Vagina (tissue), 2 donors: ENCODE measurements at regions not wholly inside any gene's neighbourhood (a gene's known extent, or its start where the extent isn't known, plus 50 kb on each side); places are given as distances from the start of the nearest gene placed in this dataset.

Experiments
- POLR2A ChIP-seq, 2 donors: fragments of 450-650 bp; IDR thresholded peaks; one replicate each; pipeline ENCODE4 v1.6.1; 2017; ENCODE audit warnings: antibody characterized with exemption in 2 of 2, mild to moderate bottlenecking in 2 of 2, moderate library complexity in 2 of 2
- POLR2AphosphoS5 ChIP-seq, 2 donors: sonication (generic); formaldehyde crosslinking; IDR thresholded peaks; one replicate each; pipeline ENCODE4 v1.9.0; 2017; ENCODE audit warnings: antibody characterized with exemption in 2 of 2, mild to moderate bottlenecking in 2 of 2, low read depth in 1 of 2; ENCODE audit not compliant: insufficient read depth in 1 of 2
- TF ChIP-seq, protein P1 (sequence below), 3 experiments: fragments of 450-650 bp in 2 of 3; fragments of 200-600 bp in 1 of 3; sonication (generic) in 1 of 3; IDR thresholded peaks; one replicate each; pipeline ENCODE4 v1.5.1; 2017 to 2019; ENCODE audit warnings: antibody characterized with exemption in 3 of 3, mild to moderate bottlenecking in 2 of 3, moderate library complexity in 2 of 3

DNA sequence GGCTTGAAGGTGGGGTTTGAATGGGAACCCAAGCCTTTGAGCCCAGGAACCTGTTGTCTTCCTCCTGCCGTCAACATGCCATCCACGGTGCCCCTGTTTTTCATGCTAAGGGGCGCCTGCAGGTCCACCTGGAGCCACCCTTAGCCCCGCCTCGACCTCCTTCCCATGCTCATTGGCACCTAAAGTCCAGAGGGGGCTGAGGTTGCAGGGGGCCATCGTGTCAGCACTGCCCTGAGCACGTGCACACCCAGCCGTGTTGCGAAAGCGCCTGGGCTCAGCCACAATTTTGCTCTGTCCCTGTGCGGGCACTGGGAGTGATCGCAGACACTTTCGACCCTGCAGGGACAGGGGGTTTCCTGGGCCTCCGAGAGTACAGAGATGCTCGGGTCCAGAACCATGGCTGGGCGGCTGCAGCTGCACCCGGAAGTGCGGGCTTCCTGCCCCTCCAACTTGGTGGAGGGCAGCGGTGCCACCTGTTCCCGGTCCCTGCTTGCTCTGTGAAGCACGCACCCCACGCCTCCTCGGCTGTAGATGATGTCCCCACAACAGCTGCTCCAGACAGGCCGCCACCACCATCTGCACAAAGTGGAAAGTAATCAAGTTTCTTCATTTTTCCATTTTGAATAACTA, 454.7 kb downstream of the CDH8 start:
- TF ChIP-seq, protein P1, sequence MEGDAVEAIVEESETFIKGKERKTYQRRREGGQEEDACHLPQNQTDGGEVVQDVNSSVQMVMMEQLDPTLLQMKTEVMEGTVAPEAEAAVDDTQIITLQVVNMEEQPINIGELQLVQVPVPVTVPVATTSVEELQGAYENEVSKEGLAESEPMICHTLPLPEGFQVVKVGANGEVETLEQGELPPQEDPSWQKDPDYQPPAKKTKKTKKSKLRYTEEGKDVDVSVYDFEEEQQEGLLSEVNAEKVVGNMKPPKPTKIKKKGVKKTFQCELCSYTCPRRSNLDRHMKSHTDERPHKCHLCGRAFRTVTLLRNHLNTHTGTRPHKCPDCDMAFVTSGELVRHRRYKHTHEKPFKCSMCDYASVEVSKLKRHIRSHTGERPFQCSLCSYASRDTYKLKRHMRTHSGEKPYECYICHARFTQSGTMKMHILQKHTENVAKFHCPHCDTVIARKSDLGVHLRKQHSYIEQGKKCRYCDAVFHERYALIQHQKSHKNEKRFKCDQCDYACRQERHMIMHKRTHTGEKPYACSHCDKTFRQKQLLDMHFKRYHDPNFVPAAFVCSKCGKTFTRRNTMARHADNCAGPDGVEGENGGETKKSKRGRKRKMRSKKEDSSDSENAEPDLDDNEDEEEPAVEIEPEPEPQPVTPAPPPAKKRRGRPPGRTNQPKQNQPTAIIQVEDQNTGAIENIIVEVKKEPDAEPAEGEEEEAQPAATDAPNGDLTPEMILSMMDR (IDR thresholded peaks at IDR 0.05) = no peak
- TF ChIP-seq POLR2A (IDR thresholded peaks at IDR 0.05) (no peak), POLR2AphosphoS5 (IDR thresholded peaks at IDR 0.05; ENCODE audit: insufficient read depth in 1 of 2, low read depth in 1 of 2) (no peak)
